ENCODE measurements at regions not wholly inside any gene's neighbourhood (a gene's known extent, or its start where the extent isn't known, plus 50 kb on each side); places are given as distances from the start of the nearest gene placed in this dataset.

GRCh38 chr21:22582026-22582425 is 1583.8 kb downstream of the NCAM2 start:
- DNase-seq (ENCODE audit: low read depth): no peak
- in situ Hi-C loops (cut with HindIII; ENCODE audit: low sequenced_read_pairs): no loop called here
- TF ChIP-seq, protein P1, sequence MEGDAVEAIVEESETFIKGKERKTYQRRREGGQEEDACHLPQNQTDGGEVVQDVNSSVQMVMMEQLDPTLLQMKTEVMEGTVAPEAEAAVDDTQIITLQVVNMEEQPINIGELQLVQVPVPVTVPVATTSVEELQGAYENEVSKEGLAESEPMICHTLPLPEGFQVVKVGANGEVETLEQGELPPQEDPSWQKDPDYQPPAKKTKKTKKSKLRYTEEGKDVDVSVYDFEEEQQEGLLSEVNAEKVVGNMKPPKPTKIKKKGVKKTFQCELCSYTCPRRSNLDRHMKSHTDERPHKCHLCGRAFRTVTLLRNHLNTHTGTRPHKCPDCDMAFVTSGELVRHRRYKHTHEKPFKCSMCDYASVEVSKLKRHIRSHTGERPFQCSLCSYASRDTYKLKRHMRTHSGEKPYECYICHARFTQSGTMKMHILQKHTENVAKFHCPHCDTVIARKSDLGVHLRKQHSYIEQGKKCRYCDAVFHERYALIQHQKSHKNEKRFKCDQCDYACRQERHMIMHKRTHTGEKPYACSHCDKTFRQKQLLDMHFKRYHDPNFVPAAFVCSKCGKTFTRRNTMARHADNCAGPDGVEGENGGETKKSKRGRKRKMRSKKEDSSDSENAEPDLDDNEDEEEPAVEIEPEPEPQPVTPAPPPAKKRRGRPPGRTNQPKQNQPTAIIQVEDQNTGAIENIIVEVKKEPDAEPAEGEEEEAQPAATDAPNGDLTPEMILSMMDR (IDR thresholded peaks at IDR 0.05; ENCODE audit: low read depth, low read length, missing control alignments): no peak
- no peak overlapping the region for H3K4me3 ChIP-seq (ENCODE audit: low read depth, low read length)

GRCh38 chr21:22584308-22584707 is 1586.1 kb downstream of the NCAM2 start:
- TF ChIP-seq, protein P1 (IDR thresholded peaks at IDR 0.05; ENCODE audit: low read depth, low read length, missing control alignments): no peak
- no peak for DNase-seq (ENCODE audit: low read depth)
- no peak overlapping the region for H3K4me3 ChIP-seq (ENCODE audit: low read depth, low read length)
- in situ Hi-C loops (cut with HindIII; ENCODE audit: low sequenced_read_pairs): no loop called here

- no peak overlapping the region for H3K4me3 ChIP-seq (ENCODE audit: low read depth, low read length)
- in situ Hi-C loops (cut with HindIII; ENCODE audit: low sequenced_read_pairs): no loop called here
- no peak for DNase-seq (ENCODE audit: low read depth)
- TF ChIP-seq, protein P1 (IDR thresholded peaks at IDR 0.05; ENCODE audit: low read depth, low read length, missing control alignments): no peak
These were observed 1587.3 kb downstream of the NCAM2 start for GRCh38 chr21:22585558-22585957.

DNA sequence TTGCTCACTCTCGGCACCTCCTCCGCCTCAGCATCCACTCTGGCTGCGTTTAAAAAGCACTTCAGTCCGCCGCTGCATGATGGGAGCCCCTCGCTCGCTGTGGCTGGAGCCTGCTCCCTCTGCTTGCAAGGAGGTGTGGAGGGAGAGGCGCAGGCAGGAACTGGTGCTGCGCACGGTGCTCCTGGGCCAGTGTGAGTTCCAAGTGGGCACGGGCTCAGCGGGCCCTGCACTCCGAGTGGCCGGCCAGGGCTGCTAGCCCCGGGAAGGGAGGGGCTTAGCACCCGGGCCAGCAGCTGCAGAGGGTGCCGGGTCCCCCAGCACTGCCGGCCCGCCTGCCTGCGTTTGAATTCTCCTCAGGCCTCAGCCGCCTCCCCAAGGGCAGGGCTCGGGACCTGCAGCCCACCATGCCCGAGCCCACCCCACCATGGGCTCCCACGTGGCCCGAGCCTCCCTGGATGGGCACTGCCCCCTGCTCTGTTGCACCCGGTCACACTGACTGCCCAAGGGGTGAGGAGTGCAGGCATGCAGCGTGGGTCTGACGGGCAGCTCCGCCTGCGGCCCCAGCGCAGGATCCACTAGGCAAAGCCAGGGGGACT is 1599.5 kb downstream of the NCAM2 start:
- no peak for DNase-seq (ENCODE audit: low read depth)
- in situ Hi-C loops (cut with HindIII; ENCODE audit: low sequenced_read_pairs): no loop called here
- TF ChIP-seq, protein P1 (IDR thresholded peaks at IDR 0.05; ENCODE audit: low read depth, low read length, missing control alignments): no peak
- H3K4me3 ChIP-seq (ENCODE audit: low read depth, low read length): no peak overlapping the region

DNA sequence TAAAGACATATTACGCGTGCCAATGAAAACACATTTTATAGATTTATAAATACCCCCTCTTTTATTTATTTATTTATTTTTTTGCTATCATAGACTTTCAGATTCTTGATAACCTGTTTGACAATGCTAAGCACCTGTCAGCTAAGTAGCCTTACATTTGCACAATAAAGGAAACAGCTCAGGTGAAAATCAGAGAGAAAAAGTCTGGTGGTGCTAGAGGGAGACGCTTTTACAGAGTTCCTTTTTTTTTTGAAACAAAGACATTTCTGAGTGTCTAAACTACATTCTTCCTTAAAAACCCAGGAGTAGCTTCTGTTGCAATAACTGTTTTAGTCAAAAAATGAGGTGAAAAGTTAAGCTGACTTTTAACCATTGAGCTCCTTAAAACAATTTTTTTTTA is 1611.6 kb downstream of the NCAM2 start:
- H3K4me3 ChIP-seq (ENCODE audit: low read depth, low read length): no peak overlapping the region
- TF ChIP-seq, protein P1 (IDR thresholded peaks at IDR 0.05; ENCODE audit: low read depth, low read length, missing control alignments): no peak
- no peak for DNase-seq (ENCODE audit: low read depth)
- in situ Hi-C loops (cut with HindIII; ENCODE audit: low sequenced_read_pairs): no loop called here

GRCh38 chr21:22627911-22628310 is 1629.7 kb downstream of the NCAM2 start:
- no peak overlapping the region for H3K4me3 ChIP-seq (ENCODE audit: low read depth, low read length)
- TF ChIP-seq, protein P1 (IDR thresholded peaks at IDR 0.05; ENCODE audit: low read depth, low read length, missing control alignments): no peak
- DNase-seq (ENCODE audit: low read depth): no peak
- in situ Hi-C loops (cut with HindIII; ENCODE audit: low sequenced_read_pairs): no loop called here
